ENCODE measurements at regions not wholly inside any gene's neighbourhood (a gene's known extent, or its start where the extent isn't known, plus 50 kb on each side); places are given as distances from the start of the nearest gene placed in this dataset.
"Not testable (repeated sequence)": the region's sequence is repeated elsewhere in the genome, so short reads cannot be mapped to it uniquely, and the experiment has no call there.

DNA sequence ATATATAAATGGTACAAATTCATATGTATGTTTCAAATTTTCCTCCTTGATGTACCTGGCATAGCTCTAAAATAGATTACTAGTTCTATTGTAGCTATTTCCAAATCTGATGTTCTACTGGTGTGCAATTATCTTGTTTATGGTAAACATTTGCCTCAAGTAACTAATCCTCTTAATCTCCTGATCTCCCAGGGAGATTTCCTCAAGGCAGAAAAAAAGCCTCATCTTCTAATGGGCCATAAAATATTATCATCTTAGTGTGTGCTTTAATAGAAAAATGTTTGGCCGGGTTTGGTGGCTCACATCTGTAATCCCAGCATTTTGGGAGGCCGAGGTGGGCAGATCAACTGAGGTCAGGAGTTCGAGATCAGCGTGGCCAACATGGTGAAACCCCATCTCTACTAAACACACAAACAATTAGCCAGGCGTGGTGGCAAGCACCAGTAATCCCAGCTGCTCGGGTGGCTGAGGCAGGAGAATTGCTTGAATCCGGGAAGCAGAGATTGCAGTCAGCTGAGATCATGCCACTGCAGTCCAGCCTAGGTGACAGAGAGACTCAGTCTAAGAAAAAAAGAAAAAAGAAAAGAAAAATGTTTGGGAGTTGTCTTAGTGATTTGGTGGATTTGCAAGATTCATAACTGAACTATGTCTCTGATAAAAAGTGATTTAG, 498.9 kb upstream of the SLITRK5 start:
- POLR2A ChIA-PET, result no interaction called here

DNA sequence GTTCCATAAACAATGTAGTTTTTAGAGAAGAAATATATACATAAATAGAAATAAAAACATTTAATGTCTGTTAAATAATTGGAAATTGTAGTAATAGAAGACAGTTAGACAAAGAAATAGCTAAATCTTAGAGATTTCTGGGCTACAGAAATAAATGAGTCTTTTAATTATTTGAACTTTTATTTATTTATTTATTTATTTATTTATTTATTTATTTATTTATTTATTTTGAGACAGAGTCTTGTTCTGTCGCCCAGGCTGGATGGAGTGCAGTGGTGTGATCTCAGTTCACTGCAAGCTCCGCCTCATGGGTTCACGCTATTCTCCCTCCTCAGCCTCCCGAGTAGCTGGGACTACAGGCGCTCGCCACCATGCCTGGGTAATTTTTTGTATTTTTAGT, 486.0 kb upstream of the SLITRK5 start:
- H4K20me1 ChIP-seq (ENCODE audit: insufficient read depth, low read length); H3K4me1 ChIP-seq (ENCODE audit: insufficient read depth, low read length, poor library complexity, severe bottlenecking); CTCF ChIA-PET (ENCODE audit: unreplicated experiment); H3K36me3 ChIP-seq (ENCODE audit: insufficient read depth, low read length); H3K4me2 ChIP-seq (ENCODE audit: low read length); H3K27ac ChIP-seq (ENCODE audit: low read depth, low read length, poor library complexity, severe bottlenecking); H3K9me3 ChIP-seq (ENCODE audit: low read length); H3K4me3 ChIP-seq (ENCODE audit: low read depth, low read length, poor library complexity, severe bottlenecking); BruUV-seq (replicated peaks); H3K9me2 ChIP-seq (ENCODE audit: insufficient read depth, low read length); DNase-seq (ENCODE audit: low spot score); H3K79me2 ChIP-seq (ENCODE audit: insufficient read depth, low read depth, low read length); H2AFZ ChIP-seq (ENCODE audit: low read length); intact Hi-C loops (cut with micrococcal nuclease; ENCODE audit: unreplicated experiment): not testable (repeated sequence)
- POLR2A ChIA-PET, result interaction anchor here (0.6 kb wide), 1 partner anchor 1812 kb away, joined by 3 read pairs; no protein-coding TSS in a partner anchor

More for the DNA sequence above, 498.9 kb upstream of the SLITRK5 start:
- H3K4me1 ChIP-seq (ENCODE audit: insufficient read depth, low read length, poor library complexity, severe bottlenecking), result no peaks in the 10 kb centered on the region
- DNase-seq (ENCODE audit: low spot score), result no peak
- no peak for TF ChIP-seq EZH2phosphoT487 (IDR thresholded peaks at IDR 0.05; ENCODE audit: borderline replicate concordance, low read depth, low read length)
- TF ChIP-seq, protein P1, sequence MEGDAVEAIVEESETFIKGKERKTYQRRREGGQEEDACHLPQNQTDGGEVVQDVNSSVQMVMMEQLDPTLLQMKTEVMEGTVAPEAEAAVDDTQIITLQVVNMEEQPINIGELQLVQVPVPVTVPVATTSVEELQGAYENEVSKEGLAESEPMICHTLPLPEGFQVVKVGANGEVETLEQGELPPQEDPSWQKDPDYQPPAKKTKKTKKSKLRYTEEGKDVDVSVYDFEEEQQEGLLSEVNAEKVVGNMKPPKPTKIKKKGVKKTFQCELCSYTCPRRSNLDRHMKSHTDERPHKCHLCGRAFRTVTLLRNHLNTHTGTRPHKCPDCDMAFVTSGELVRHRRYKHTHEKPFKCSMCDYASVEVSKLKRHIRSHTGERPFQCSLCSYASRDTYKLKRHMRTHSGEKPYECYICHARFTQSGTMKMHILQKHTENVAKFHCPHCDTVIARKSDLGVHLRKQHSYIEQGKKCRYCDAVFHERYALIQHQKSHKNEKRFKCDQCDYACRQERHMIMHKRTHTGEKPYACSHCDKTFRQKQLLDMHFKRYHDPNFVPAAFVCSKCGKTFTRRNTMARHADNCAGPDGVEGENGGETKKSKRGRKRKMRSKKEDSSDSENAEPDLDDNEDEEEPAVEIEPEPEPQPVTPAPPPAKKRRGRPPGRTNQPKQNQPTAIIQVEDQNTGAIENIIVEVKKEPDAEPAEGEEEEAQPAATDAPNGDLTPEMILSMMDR (conservative IDR thresholded peaks at IDR 0.05; ENCODE audit: low read length), result no peak
- H2AFZ ChIP-seq (ENCODE audit: low read length), result no peak overlapping the region
- no TSS peak for BruUV-seq (replicated peaks)
- no peaks in the 10 kb centered on the region for H4K20me1 ChIP-seq (ENCODE audit: insufficient read depth, low read length)
- CTCF ChIA-PET (ENCODE audit: unreplicated experiment), result no interaction called here
- H3K9me3 ChIP-seq (ENCODE audit: low read length), result no peaks in the 10 kb centered on the region
- H3K79me2 ChIP-seq (ENCODE audit: insufficient read depth, low read depth, low read length), result no peaks in the 10 kb centered on the region
- H3K9me2 ChIP-seq (ENCODE audit: insufficient read depth, low read length), result no peaks in the 10 kb centered on the region
- no peak overlapping the region for H3K4me2 ChIP-seq (ENCODE audit: low read length)
- intact Hi-C loops (cut with micrococcal nuclease; ENCODE audit: unreplicated experiment), result no loop called here
- H3K4me3 ChIP-seq (ENCODE audit: low read depth, low read length, poor library complexity, severe bottlenecking), result no peak overlapping the region
- no peaks in the 10 kb centered on the region for H3K36me3 ChIP-seq (ENCODE audit: insufficient read depth, low read length)
- H3K27ac ChIP-seq (ENCODE audit: low read depth, low read length, poor library complexity, severe bottlenecking), result no peak overlapping the region

DNA sequence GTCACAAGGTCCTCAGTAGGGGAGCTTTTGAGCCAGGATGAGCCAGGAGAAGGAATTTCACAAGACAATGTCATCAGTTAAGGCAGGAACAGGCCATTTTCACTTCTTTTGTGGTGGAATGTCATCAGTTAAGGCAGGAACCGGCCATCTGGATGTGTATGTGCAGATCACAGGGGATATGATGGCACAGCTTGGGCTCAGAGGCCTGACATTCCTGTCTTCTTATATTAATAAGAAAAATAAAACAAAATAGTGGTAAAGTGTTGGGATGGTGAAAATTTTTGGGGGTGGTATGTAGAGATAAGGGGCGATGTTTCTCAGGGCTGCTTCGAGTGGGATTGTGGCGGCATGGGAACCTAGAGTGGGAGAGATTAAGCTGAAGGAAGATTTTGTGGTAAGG, 484.5 kb upstream of the SLITRK5 start:
- H3K9me2 ChIP-seq (ENCODE audit: insufficient read depth, low read length); H4K20me1 ChIP-seq (ENCODE audit: insufficient read depth, low read length); H3K79me2 ChIP-seq (ENCODE audit: insufficient read depth, low read depth, low read length); intact Hi-C loops (cut with micrococcal nuclease; ENCODE audit: unreplicated experiment); H3K4me3 ChIP-seq (ENCODE audit: low read depth, low read length, poor library complexity, severe bottlenecking); H2AFZ ChIP-seq (ENCODE audit: low read length); CTCF ChIA-PET (ENCODE audit: unreplicated experiment); H3K4me2 ChIP-seq (ENCODE audit: low read length); DNase-seq (ENCODE audit: low spot score); BruUV-seq (replicated peaks); H3K4me1 ChIP-seq (ENCODE audit: insufficient read depth, low read length, poor library complexity, severe bottlenecking); H3K36me3 ChIP-seq (ENCODE audit: insufficient read depth, low read length); H3K9me3 ChIP-seq (ENCODE audit: low read length); H3K27ac ChIP-seq (ENCODE audit: low read depth, low read length, poor library complexity, severe bottlenecking): not testable (repeated sequence)
- POLR2A ChIA-PET, result interaction anchor here (0.6 to 1.3 kb wide), 3 partner anchors 26 to 53 kb away, joined by 3 to 4 read pairs (median 3); no protein-coding TSS in a partner anchor

DNA sequence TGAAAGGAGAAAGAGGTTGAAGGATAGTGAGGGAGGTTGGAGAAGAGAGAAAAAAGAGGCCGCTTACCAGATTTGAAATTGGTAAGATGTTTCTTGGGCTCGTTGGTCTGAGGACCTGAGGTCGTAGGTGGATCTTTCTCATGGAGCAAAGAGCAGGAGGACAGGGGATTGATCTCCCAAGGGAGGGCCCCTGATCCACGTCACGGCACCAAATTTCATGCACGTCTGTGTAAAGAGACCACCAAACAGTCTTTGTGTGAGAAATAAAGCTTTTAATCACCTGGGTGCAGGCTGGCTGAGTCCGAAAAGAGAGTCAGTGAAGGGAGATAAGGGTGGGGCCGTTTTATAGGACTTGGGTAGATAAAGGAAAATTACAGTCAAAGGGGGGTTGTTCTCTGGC, 479.7 kb upstream of the SLITRK5 start:
- DNase-seq (ENCODE audit: low spot score); H3K36me3 ChIP-seq (ENCODE audit: insufficient read depth, low read length); intact Hi-C loops (cut with micrococcal nuclease; ENCODE audit: unreplicated experiment); H3K4me3 ChIP-seq (ENCODE audit: low read depth, low read length, poor library complexity, severe bottlenecking); H3K79me2 ChIP-seq (ENCODE audit: insufficient read depth, low read depth, low read length); H3K27ac ChIP-seq (ENCODE audit: low read depth, low read length, poor library complexity, severe bottlenecking); H4K20me1 ChIP-seq (ENCODE audit: insufficient read depth, low read length); CTCF ChIA-PET (ENCODE audit: unreplicated experiment); H2AFZ ChIP-seq (ENCODE audit: low read length); H3K9me2 ChIP-seq (ENCODE audit: insufficient read depth, low read length); BruUV-seq (replicated peaks); H3K4me1 ChIP-seq (ENCODE audit: insufficient read depth, low read length, poor library complexity, severe bottlenecking); POLR2A ChIA-PET; H3K4me2 ChIP-seq (ENCODE audit: low read length); H3K9me3 ChIP-seq (ENCODE audit: low read length): not testable (repeated sequence)
